HG03439 (cell line): ENCODE measurements at regions not wholly inside any gene's neighbourhood (a gene's known extent, or its start where the extent isn't known, plus 50 kb on each side); places are given as distances from the start of the nearest gene placed in this dataset.

Experiments used
- ATAC-seq: cut with Tn5 transposase; IDR thresholded peaks from one replicate; pipeline ENCODE4 v1.9.1; 2021; ENCODE audit warnings: mild to moderate bottlenecking, moderate library complexity; ENCODE audit not compliant: unreplicated experiment

- ATAC-seq: no peak
Measured at GRCh38 chr15:94059013-94059587, 172.3 kb upstream of the MCTP2 start.

- no peak for ATAC-seq
Measured at GRCh38 chr15:94057305-94057704, 174.1 kb upstream of the MCTP2 start.

DNA sequence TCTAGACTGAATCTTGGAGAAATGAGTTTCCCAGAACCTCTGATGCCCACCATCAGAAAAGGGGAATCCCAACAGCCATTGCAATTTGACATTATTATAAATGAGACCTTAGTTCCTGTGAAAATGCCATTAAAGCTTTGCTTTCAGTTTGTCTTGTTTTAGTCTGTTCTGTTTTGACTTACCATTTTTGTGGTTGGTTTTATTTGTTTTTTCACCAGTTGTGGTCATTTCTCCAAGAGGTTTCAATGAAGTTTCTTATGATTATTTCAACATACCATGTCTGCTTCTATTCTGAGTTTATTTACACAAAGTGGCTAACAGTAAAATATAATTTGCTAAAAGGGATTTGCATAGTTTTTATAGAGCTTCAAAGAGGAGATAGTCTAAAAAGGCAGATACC lies 175.0 kb upstream of the MCTP2 start:
- no peak for ATAC-seq

DNA sequence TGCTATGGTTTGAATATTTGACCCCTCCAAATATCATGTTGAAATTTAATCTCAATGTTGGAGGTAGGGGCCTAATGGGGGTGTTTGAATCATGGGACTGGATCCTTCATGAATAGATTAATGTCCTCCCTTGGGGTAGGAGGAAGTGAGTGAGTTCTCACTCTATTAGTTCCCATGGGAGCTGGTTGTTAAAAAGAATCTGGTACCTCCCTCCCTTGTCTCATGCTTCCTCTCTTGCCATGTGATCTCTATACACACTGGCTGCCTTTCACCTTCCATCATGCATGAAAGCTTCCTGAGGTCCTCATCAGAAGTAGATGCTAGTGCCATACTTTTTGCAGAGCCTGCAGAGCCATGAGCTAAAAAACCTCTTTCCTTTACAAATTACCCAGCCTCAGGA lies 177.7 kb upstream of the MCTP2 start:
- no peak for ATAC-seq

- ATAC-seq: no peak
Measured at GRCh38 chr15:94052711-94053110, 178.7 kb upstream of the MCTP2 start.

DNA sequence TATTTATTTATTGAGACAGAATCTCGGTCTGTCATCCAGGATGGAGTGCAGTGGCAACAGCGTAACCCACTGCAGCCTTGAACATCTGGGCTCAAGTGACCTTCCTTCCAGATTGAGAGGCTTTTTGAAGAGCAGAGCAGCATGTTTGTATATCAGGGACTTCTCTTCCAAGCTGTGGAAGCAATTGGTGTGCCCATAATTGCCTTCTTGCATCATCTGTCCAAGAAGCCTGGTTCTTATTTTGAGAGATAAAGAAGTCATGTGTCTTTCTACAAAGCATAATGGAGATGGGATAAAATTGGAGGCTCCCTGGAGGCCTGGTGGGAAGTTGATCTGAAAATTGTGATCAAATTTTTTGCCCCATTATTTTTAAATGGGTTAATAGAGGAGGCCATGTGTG lies 183.8 kb upstream of the MCTP2 start:
- ATAC-seq: no peak

- ATAC-seq: no peak
Measured at GRCh38 chr15:94042180-94042928, 189.0 kb upstream of the MCTP2 start.

DNA sequence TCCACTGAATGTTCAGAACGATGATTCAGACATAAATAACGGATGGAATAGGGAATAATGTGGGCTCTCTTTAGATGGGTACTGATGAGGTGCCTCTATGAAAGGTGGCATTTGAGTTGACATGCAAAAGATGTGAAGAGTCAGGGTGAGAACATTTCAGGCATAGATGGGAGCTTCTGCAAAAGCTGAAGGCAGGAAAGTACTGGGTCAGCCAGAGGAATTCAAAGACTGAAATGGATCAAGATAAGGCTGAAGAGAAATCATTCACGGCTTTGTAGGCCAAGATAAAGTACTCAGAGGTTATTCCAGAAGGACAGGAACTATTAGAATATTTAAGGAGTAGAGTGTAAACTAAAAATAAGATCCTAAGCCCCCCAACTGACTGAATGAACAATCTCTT lies 189.6 kb upstream of the MCTP2 start:
- no peak for ATAC-seq

GRCh38 chr15:94040541-94041248 lies 190.7 kb upstream of the MCTP2 start:
- no peak for ATAC-seq

DNA sequence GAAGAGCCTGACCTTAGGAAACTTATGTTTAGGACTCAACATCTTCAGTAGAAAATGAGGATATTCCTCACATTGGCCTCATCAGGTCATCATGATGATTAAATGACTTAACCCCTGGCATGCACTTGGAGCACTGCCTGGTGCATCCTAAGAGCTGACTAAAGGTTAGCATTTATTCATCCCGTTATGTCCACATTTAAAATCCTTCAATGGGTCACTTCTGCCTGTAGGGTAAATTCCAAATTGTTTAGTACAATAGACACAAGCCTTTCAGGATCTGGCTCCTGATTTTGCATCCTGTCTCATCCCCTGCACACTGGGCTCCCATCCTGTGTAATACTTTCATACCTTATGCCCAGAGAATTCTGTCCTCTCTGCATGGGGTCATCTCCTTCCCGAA lies 195.2 kb upstream of the MCTP2 start:
- no peak for ATAC-seq

GRCh38 chr15:94033683-94034020 lies 197.7 kb upstream of the MCTP2 start:
- ATAC-seq: no peak

GRCh38 chr15:94033014-94033682 lies 198.2 kb upstream of the MCTP2 start:
- no peak for ATAC-seq

GRCh38 chr15:94032571-94032970 lies 198.8 kb upstream of the MCTP2 start:
- no peak for ATAC-seq

DNA sequence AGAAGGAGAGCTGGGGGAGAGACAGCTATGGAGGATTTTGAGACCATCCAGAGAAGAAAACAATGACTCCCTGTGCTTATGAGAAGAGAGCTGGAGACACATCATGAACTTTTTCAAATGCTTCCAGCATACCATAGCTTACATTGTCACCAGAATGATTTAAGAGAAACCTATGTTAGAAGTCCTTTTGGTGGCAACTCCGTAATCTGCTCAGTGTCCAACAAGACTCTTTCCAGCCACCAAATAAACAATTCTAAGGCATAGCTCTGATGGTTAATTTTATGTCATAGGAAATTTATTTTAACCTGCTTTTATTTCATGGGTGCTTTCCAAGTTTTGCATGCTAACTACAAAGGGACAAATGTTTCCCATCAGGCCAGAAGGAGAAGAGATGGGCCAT lies 200.3 kb upstream of the MCTP2 start:
- ATAC-seq: no peak

GRCh38 chr15:94029495-94029894 lies 201.9 kb upstream of the MCTP2 start:
- no peak for ATAC-seq

- no peak for ATAC-seq
Measured at GRCh38 chr15:94028809-94029208, 202.6 kb upstream of the MCTP2 start.

- ATAC-seq: no peak
Measured at GRCh38 chr15:94028121-94028520, 203.2 kb upstream of the MCTP2 start.

DNA sequence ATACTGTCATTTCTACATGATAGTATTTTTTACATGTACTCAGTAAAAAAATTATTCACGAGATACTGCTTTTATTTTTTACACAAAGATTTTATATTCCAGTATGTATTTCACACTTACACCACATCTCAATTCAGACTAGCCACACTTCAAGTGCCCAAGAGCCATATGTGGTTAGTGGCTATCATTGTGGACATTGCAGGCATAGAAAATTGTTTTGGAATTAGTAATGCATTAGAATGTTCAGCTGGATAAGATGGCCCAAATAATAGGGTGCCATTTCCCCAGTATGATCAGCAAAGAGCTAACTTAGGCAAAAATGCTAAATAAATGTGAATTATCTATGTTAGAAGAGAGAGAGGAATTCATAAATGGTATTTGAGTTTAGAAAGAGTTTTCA lies 203.8 kb upstream of the MCTP2 start:
- no peak for ATAC-seq

GRCh38 chr15:94026458-94027304 lies 204.7 kb upstream of the MCTP2 start:
- ATAC-seq: no peak

DNA sequence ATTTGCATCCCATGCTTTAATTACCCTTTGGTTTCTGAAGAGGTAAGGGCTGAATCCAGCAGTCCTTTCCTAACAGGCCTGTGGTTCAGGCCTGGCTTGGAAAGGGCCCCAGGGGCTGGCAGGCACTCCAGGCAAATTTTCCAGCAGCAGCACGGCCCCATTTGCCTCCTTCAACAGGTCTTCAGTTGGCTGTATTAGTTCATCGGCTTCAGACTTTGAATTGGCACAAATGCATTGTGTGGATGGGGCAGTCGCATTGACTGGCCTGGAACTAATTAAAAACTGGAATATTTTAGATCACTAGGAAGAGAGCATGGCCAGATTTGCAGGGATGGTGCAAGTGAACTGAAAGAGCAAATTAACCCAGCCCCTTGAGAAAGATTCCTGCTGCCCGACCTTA lies 207.8 kb upstream of the MCTP2 start:
- no peak for ATAC-seq
